Activated naive CD8-positive, alpha-beta T cell (primary cell): ENCODE measurements at regions not wholly inside any gene's neighbourhood (a gene's known extent, or its start where the extent isn't known, plus 50 kb on each side); places are given as distances from the start of the nearest gene placed in this dataset.
A peak's percentile ranks its signal among the peaks of the same experiment; 100 is the strongest.
"Not testable (repeated sequence)": the region's sequence is repeated elsewhere in the genome, so short reads cannot be mapped to it uniquely, and the experiment has no call there.

Source experiments
- H3K27ac Mint-ChIP-seq: one replicate; pipeline ENCODE4 v1.8.0; 2021; ENCODE audit warnings: mixed read lengths
- H3K27me3 Mint-ChIP-seq: one replicate; pipeline ENCODE4 v1.8.0; 2021; ENCODE audit warnings: mixed read lengths
- H3K36me3 Mint-ChIP-seq: one replicate; pipeline ENCODE4 v1.8.0; 2021; ENCODE audit warnings: mixed read lengths
- H3K4me1 Mint-ChIP-seq: one replicate; pipeline ENCODE4 v1.8.0; 2021; ENCODE audit warnings: low read depth, mixed read lengths
- H3K4me3 Mint-ChIP-seq: one replicate; pipeline ENCODE4 v1.8.0; 2021; ENCODE audit warnings: mild to moderate bottlenecking, mixed read lengths
- H3K9me3 Mint-ChIP-seq: one replicate; pipeline ENCODE4 v1.8.0; 2021; ENCODE audit warnings: low read depth, mixed read lengths

GRCh38 chr18:961644-962355, 57.1 kb downstream of the ADCYAP1 start:
- peak overlapping the region; percentile 6 for H3K4me3 Mint-ChIP-seq
- H3K9me3 Mint-ChIP-seq = no peaks in the 10 kb centered on the region
- H3K27ac Mint-ChIP-seq = no peak overlapping the region
- no peaks in the 10 kb centered on the region for H3K36me3 Mint-ChIP-seq
- peaks cover 9% of the 10 kb centered on the region for H3K4me1 Mint-ChIP-seq
- peaks cover 11% of the 10 kb centered on the region for H3K27me3 Mint-ChIP-seq

DNA sequence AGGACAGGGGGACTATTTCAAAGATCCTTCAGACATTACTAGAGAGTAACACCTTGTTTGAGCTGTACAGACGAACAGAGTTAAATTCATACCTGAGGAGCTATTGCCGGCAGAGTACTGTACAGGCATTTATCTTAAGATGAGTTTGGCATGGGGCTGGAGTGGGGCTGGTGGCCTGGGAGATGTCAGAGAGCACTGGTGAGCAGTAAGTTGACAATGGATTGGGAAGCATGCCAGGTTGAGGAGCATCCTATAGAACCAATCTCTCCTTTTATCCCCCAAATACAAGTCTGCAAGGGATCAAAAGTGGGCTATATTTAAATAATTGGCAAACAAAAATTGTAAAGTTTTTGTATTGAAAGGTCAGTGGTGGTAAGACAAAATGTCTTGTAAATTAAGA, 58.6 kb downstream of the ADCYAP1 start:
- peaks cover 9% of the 10 kb centered on the region for H3K4me1 Mint-ChIP-seq
- H3K27ac Mint-ChIP-seq = no peak overlapping the region
- H3K27me3 Mint-ChIP-seq = peaks cover 11% of the 10 kb centered on the region
- H3K9me3 Mint-ChIP-seq = no peaks in the 10 kb centered on the region
- no peaks in the 10 kb centered on the region for H3K36me3 Mint-ChIP-seq
- H3K4me3 Mint-ChIP-seq = no peak overlapping the region

- H3K36me3 Mint-ChIP-seq = no peaks in the 10 kb centered on the region
- no peaks in the 10 kb centered on the region for H3K9me3 Mint-ChIP-seq
- no peak overlapping the region for H3K27ac Mint-ChIP-seq
- peaks cover 9% of the 10 kb centered on the region for H3K4me1 Mint-ChIP-seq
- no peak overlapping the region for H3K4me3 Mint-ChIP-seq
- peaks cover 13% of the 10 kb centered on the region for H3K27me3 Mint-ChIP-seq
These were observed 61.5 kb downstream of the ADCYAP1 start for GRCh38 chr18:965921-966758.

GRCh38 chr18:966759-967576, 62.3 kb downstream of the ADCYAP1 start:
- Mint-ChIP-seq H3K27ac (no peak overlapping the region), H3K27me3 (peaks cover 13% of the 10 kb centered on the region), H3K36me3 (no peaks in the 10 kb centered on the region), H3K4me1 (peaks cover 2% of the 10 kb centered on the region), H3K4me3 (no peak overlapping the region), H3K9me3 (no peaks in the 10 kb centered on the region)

DNA sequence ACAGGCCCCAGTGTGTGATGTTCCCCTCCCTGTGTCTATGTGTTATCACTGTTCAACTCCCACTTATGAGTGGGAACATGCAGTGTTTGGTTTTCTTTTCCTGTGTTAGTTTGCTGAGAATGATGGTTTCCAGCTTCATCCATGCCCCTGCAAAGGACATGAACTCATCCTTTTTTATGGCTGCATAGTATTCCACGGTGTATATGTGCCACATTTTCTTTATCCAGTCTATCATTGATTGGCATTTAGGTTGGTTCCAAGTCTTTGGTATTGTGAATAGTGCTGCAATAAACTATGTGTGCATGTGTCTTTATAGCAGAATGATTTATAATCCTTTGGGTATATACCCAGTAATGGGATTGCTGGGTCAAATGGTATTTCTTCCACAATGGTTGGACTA, 64.2 kb downstream of the ADCYAP1 start:
- H3K4me1 Mint-ChIP-seq, H3K4me3 Mint-ChIP-seq, H3K9me3 Mint-ChIP-seq, H3K27ac Mint-ChIP-seq, H3K27me3 Mint-ChIP-seq, H3K36me3 Mint-ChIP-seq: not testable (repeated sequence)

DNA sequence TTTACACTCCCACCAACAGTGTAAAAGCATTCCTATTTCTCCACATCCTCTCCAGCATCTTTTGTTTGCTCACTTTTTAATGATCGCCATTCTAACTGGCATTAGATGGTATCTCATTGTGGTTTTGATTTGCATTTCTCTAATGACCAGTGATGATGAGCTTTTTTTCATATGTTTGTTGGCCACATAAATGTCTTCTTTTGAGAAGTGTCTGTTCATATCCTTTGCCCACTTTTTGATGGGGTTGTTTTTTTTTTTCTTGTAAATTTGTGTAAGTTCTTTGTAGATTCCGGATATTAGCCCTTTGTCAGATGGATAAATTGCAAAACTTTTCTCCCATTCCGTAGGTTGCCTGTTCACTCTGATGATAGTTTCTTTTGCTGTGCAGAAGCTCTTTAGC, 64.6 kb downstream of the ADCYAP1 start:
- not testable (repeated sequence) for H3K27me3 Mint-ChIP-seq, H3K4me3 Mint-ChIP-seq, H3K27ac Mint-ChIP-seq, H3K9me3 Mint-ChIP-seq, H3K36me3 Mint-ChIP-seq, H3K4me1 Mint-ChIP-seq

DNA sequence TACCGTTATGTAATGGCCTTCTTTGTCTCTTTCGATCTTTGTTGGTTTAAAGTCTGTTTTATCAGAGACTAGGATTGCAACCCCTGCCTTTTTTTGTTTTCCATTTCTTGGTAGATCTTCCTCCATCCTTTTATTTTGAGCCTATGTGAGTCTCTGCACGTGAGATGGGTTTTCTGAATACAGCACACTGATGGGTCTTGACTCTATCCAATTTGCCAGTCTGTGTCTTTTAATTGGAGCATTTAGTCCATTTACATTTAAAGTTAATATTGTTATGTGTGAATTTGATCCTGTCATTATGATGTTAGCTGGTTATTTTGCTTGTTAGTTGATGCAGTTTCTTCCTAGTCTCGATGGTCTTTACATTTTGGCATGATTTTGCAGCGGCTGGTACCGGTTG, 69.9 kb downstream of the ADCYAP1 start:
- H3K36me3 Mint-ChIP-seq, H3K27me3 Mint-ChIP-seq, H3K4me3 Mint-ChIP-seq, H3K27ac Mint-ChIP-seq, H3K4me1 Mint-ChIP-seq, H3K9me3 Mint-ChIP-seq: not testable (repeated sequence)

- H3K4me3 Mint-ChIP-seq, H3K27me3 Mint-ChIP-seq, H3K9me3 Mint-ChIP-seq, H3K36me3 Mint-ChIP-seq, H3K27ac Mint-ChIP-seq, H3K4me1 Mint-ChIP-seq: not testable (repeated sequence)
These were observed 71.9 kb downstream of the ADCYAP1 start for GRCh38 chr18:976393-977128.

DNA sequence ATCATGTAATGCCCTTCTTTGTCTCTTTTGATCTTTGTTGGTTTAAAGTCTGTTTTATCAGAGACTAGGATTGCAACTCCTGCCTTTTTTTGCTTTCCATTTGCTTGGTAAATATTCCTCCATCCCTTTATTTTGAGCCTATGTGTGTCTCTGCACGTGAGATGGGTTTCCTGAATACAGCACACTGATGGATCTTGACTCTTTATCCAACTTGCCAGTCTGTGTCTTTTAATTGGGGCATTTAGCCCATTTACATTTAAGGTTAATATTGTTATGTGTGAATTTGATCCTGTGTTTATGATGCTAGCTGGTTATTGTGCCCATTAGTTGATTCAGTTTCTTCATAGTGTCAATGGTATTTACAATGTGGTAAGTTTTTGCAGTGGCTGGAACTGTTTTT, 72.7 kb downstream of the ADCYAP1 start:
- not testable (repeated sequence) for H3K27ac Mint-ChIP-seq, H3K36me3 Mint-ChIP-seq, H3K4me1 Mint-ChIP-seq, H3K4me3 Mint-ChIP-seq, H3K27me3 Mint-ChIP-seq, H3K9me3 Mint-ChIP-seq

GRCh38 chr18:977732-978131, 73.1 kb downstream of the ADCYAP1 start:
- H3K27ac Mint-ChIP-seq, H3K4me1 Mint-ChIP-seq, H3K4me3 Mint-ChIP-seq, H3K9me3 Mint-ChIP-seq, H3K27me3 Mint-ChIP-seq, H3K36me3 Mint-ChIP-seq: not testable (repeated sequence)

GRCh38 chr18:980586-980985, 75.9 kb downstream of the ADCYAP1 start:
- H3K9me3 Mint-ChIP-seq = peaks cover 6% of the 10 kb centered on the region
- no peaks in the 10 kb centered on the region for H3K4me1 Mint-ChIP-seq
- no peak overlapping the region for H3K4me3 Mint-ChIP-seq
- H3K36me3 Mint-ChIP-seq = no peaks in the 10 kb centered on the region
- H3K27ac Mint-ChIP-seq = no peak overlapping the region
- H3K27me3 Mint-ChIP-seq = peaks cover 2% of the 10 kb centered on the region

DNA sequence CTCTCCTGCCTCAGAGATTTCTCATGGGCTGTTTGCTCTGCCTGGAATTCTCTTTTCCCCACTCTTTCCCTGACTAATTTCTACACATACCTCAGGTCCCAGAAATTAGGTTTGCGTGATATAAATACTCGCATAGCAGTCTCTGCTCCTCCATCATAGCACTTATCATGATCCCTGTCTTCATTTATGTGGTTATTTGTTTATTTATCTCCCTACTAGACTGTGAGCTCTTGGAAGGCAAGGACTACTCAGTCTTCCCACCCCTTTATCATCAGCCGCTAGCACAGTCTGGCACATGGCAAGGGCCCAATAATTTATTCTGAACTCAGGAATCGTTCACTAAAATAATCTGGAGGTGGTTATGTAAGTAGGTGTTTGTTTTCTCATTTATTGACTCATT, 79.3 kb downstream of the ADCYAP1 start:
- no peaks in the 10 kb centered on the region for H3K4me1 Mint-ChIP-seq
- H3K4me3 Mint-ChIP-seq = no peak overlapping the region
- no peaks in the 10 kb centered on the region for H3K27me3 Mint-ChIP-seq
- no peaks in the 10 kb centered on the region for H3K9me3 Mint-ChIP-seq
- no peak overlapping the region for H3K27ac Mint-ChIP-seq
- H3K36me3 Mint-ChIP-seq = no peaks in the 10 kb centered on the region

DNA sequence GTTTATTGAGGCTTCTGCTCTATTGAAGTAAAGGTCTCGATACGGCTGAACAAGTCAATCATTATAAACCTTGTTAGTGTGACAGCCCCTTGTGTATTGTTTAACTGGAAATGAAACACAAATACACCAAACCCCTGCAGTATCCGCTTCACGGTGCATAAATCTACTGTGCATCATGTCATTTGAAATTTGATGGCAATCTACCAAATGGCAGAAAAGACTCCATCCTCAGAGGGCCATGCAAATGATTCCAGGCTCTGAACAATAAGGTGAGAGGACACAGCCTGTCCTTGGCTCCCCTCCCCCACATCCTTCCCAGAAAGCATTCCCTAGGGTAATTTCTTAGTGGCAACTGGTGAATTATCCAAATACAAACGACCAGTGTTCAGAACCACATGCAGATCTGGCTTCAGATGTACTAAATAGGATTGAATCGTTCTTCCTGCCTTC, 80.6 kb downstream of the ADCYAP1 start:
- Mint-ChIP-seq H3K9me3 (no peaks in the 10 kb centered on the region), H3K4me1 (no peaks in the 10 kb centered on the region), H3K27me3 (no peaks in the 10 kb centered on the region), H3K36me3 (no peaks in the 10 kb centered on the region), H3K4me3 (no peak overlapping the region), H3K27ac (no peak overlapping the region)

DNA sequence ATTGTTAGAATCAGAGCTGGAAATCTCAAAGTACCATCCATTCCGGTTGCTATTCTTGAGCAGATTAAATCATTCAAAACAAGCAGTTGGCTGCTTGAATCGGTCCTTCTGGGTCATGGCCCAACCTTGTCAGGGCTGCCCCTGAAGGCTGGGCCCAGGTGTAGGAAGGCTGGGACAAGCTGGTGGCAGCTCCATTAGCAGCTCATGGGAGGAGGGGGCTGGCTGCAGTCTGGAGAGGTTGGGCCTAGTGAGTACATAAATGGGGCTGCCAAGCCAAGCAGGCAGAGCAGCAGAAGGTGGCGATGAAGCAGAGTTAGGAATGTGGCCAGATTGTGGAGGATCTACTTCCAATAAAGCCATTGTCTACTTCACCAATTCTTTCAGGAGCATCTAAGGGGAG, 81.4 kb downstream of the ADCYAP1 start:
- Mint-ChIP-seq H3K9me3 (no peaks in the 10 kb centered on the region), H3K4me3 (no peak overlapping the region), H3K27me3 (no peaks in the 10 kb centered on the region), H3K36me3 (no peaks in the 10 kb centered on the region), H3K27ac (no peak overlapping the region), H3K4me1 (no peaks in the 10 kb centered on the region)

DNA sequence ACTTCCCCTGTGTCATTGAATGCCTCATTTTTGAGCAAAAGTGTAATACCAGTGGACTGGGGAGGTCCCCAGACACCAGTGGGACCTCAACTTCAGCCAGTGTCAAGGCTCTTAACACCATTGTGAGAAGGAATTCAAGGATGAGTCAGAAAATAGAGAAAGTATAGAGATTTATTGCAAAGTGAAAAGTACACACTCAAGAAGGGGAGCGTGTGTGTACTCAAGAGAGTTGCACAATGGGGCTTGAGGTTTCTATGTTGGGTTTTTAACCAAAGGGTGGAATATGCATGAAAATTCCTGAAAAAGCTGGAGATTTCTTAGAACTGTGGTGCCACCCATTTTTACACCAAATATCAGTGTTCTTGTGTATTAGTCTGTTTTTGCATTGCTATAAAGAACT, 81.9 kb downstream of the ADCYAP1 start:
- Mint-ChIP-seq H3K27ac (no peak overlapping the region), H3K27me3 (no peaks in the 10 kb centered on the region), H3K4me3 (no peak overlapping the region), H3K9me3 (no peaks in the 10 kb centered on the region), H3K36me3 (no peaks in the 10 kb centered on the region), H3K4me1 (no peaks in the 10 kb centered on the region)
